HL-60 (cell line): ENCODE measurements at regions not wholly inside any gene's neighbourhood (a gene's known extent, or its start where the extent isn't known, plus 50 kb on each side); places are given as distances from the start of the nearest gene placed in this dataset.

Source experiments
- CTCF ChIP-seq: IDR thresholded peaks from one replicate; pipeline ENCODE4 v1.5.1; 2011; ENCODE audit warnings: low read length, control low read depth, inconsistent platforms; ENCODE audit not compliant: insufficient read depth
- POLR2AphosphoS5 ChIP-seq: IDR thresholded peaks from 2 replicates; pipeline ENCODE4 v1.6.1; 2012; ENCODE audit warnings: low read depth
- REST ChIP-seq: IDR thresholded peaks from 2 replicates; pipeline ENCODE4 v1.6.1; 2012; ENCODE audit warnings: low read depth; ENCODE audit not compliant: insufficient replicate concordance

- TF ChIP-seq CTCF (no peak), REST (no peak), POLR2AphosphoS5 (no peak)
Observed at GRCh38 chr3:188046561-188047211, 107.3 kb upstream of the LPP start.
